Body of pancreas (tissue), 4 donors: ENCODE measurements at regions not wholly inside any gene's neighbourhood (a gene's known extent, or its start where the extent isn't known, plus 50 kb on each side); places are given as distances from the start of the nearest gene placed in this dataset.

Source experiments
- ATAC-seq: fragments of 150-250 bp; one replicate; pipeline ENCODE4 v1.9.1; 2016
- DNase-seq, 4 donors: peaks; one replicate each; pipeline ENCODE4 v3.0.0-alpha.2; 2019
- H3K27ac ChIP-seq, 4 donors: fragments of 200-600 bp; sonication (generic); 1 replicate in 3 of 4; 2 replicates in 1 of 4; pipeline versions ENCODE4 v1.5.1 to v1.6.1; 2016 to 2019; ENCODE audit warnings: mild to moderate bottlenecking in 1 of 4, mixed read lengths in 1 of 4, moderate library complexity in 1 of 4
- H3K27me3 ChIP-seq, 2 donors: fragments of 200-600 bp; sonication (generic); one replicate each; pipeline ENCODE4 v1.6.0; 2016; ENCODE audit warnings: mild to moderate bottlenecking in 1 of 2
- H3K36me3 ChIP-seq, 2 donors: fragments of 200-600 bp; sonication (generic); replicated peaks in 1 of 2; 2 replicates each; pipeline ENCODE4 v1.5.1; 2016; ENCODE audit warnings: low read depth in 2 of 2; ENCODE audit not compliant: insufficient read depth in 1 of 2
- H3K4me1 ChIP-seq: fragments of 200-600 bp; sonication (generic); one replicate; pipeline ENCODE4 v1.6.0; 2016
- H3K4me3 ChIP-seq, 2 donors: fragments of 200-600 bp; sonication (generic); 1 replicate in 1 of 2; 2 replicates in 1 of 2; pipeline ENCODE4 v1.5.1; 2016 to 2019
- H3K9me3 ChIP-seq, 3 donors: fragments of 200-600 bp; sonication (generic); 1 replicate in 2 of 3; 2 replicates in 1 of 3; pipeline ENCODE4 v1.5.1; 2016
- CTCF ChIP-seq, 7 experiments: fragments of 450-650 bp in 4 of 7; fragments of 200-600 bp in 3 of 7; sonication (generic) in 3 of 7; IDR thresholded peaks; one replicate each; pipeline ENCODE4 v1.5.1; 2016 to 2019; ENCODE audit warnings: antibody characterized with exemption in 7 of 7
- POLR2A ChIP-seq, 3 donors: fragments of 450-650 bp; IDR thresholded peaks; one replicate each; pipeline ENCODE4 v1.6.1; 2016; ENCODE audit warnings: antibody characterized with exemption in 3 of 3, mild to moderate bottlenecking in 2 of 3
- WGBS, 2 donors: methylation state at CpG; one replicate each; pipeline ENCODE4 v1.1.5; 2017; 5-methylcytosine and 5-hydroxymethylcytosine counted together
- intact Hi-C: fragments of 100-400 bp; cut with DNase I; formaldehyde crosslinking; loops from one replicate; pipeline ENCODE4 v1.15.1; 2023

GRCh38 chr11:70744396-70745185, 346.3 kb downstream of the CTTN start:
- Histone ChIP-seq H3K9me3 (no peaks in the 10 kb centered on the region), H3K4me1 (peaks cover 13% of the 10 kb centered on the region), H3K27me3 (no peaks in the 10 kb centered on the region), H3K27ac (no peak overlapping the region), H3K36me3 (no peaks in the 10 kb centered on the region), H3K4me3 (no peak overlapping the region)
- WGBS, 2 donors: 96 to 97% methylated on average over 7 to 14 of the region's 17 CpGs
- no peak for ATAC-seq
- intact Hi-C loops: no loop called here
- DNase-seq: no peak
- TF ChIP-seq CTCF (IDR thresholded peaks at IDR 0.05) (no peak), POLR2A (IDR thresholded peaks at IDR 0.05) (no peak)

- H3K27ac ChIP-seq: no peak overlapping the region
- H3K4me1 ChIP-seq: peaks cover 13% of the 10 kb centered on the region
- no peak for DNase-seq
- intact Hi-C loops: no loop called here
- no peaks in the 10 kb centered on the region for H3K27me3 ChIP-seq
- H3K9me3 ChIP-seq: peaks cover 0 to 7% (median 0%) of the 10 kb centered on the region in 3 donors
- no peak overlapping the region for H3K4me3 ChIP-seq
- WGBS, 2 donors: 78 to 89% methylated on average over 10 to 11 of the region's 11 CpGs
- no peaks in the 10 kb centered on the region for H3K36me3 ChIP-seq
- TF ChIP-seq CTCF (IDR thresholded peaks at IDR 0.05) (no peak), POLR2A (IDR thresholded peaks at IDR 0.05) (no peak)
- ATAC-seq: no peak
Observed at GRCh38 chr11:70745451-70745850, 347.1 kb downstream of the CTTN start.

DNA sequence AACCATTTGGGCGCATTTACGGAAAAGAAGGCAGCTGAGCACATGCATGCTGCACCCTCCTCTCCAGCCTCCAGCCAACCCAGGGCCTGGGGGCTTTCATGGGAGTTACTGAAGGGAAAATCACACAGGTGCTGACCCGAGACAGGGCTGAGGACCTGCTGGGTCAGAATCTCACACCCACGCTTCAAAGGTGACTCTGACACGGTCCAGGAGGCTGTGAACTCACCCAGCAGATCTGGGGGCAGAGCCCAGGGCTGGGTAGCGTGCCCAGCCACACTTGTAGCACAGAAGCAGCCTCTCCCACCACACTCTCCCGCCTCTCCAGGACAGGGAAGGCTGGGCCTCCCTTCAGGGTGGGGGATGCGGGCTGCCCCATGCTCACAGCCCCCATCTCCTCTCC, 347.6 kb downstream of the CTTN start:
- H3K9me3 ChIP-seq: peaks cover 0 to 12% (median 0%) of the 10 kb centered on the region in 3 donors
- intact Hi-C loops: no loop called here
- no peak overlapping the region for H3K27ac ChIP-seq
- H3K4me3 ChIP-seq: no peak overlapping the region
- no peak for TF ChIP-seq POLR2A (IDR thresholded peaks at IDR 0.05)
- H3K4me1 ChIP-seq: peaks cover 13% of the 10 kb centered on the region
- H3K36me3 ChIP-seq: no peaks in the 10 kb centered on the region
- ATAC-seq (no peak), DNase-seq (no peak)
- WGBS, 2 donors: 88 to 100% methylated on average over 2 to 8 of the region's 8 CpGs
- no peaks in the 10 kb centered on the region for H3K27me3 ChIP-seq

DNA sequence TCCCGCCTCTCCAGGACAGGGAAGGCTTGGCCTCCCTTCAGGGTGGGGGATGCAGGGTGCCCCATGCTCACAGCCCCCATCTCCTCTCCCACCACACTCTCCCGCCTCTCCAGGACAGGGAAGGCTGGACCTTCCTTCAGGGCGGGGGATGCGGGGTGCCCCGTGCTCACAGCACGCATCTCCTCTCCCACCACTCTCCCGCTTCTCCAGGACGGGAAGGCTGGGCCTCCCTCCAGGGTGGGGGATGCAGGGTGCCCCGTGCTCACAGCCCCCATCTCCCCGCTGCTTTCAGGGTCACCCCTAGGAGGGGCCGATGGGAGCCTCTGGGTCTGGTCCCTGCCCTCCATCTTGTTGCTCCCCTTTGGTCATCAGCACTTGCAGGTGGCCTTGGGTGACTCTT, 348.0 kb downstream of the CTTN start:
- 91 to 93% methylated on average over 10 to 11 of the region's 11 CpGs for WGBS, 2 donors
- peaks cover 13% of the 10 kb centered on the region for H3K4me1 ChIP-seq
- intact Hi-C loops: no loop called here
- no peak for ATAC-seq
- no peak overlapping the region for H3K4me3 ChIP-seq
- H3K27ac ChIP-seq: no peak overlapping the region
- DNase-seq: no peak
- H3K9me3 ChIP-seq: peaks cover 0 to 16% (median 0%) of the 10 kb centered on the region in 3 donors
- H3K27me3 ChIP-seq: no peaks in the 10 kb centered on the region
- TF ChIP-seq POLR2A (IDR thresholded peaks at IDR 0.05) (no peak), CTCF (IDR thresholded peaks at IDR 0.05) (no peak)
- no peaks in the 10 kb centered on the region for H3K36me3 ChIP-seq

GRCh38 chr11:70747285-70747684, 349.0 kb downstream of the CTTN start:
- 87 to 90% methylated on average over 2 to 4 of the region's 4 CpGs for WGBS, 2 donors
- TF ChIP-seq CTCF (IDR thresholded peaks at IDR 0.05): no peak
- no peak for TF ChIP-seq POLR2A (IDR thresholded peaks at IDR 0.05)
- intact Hi-C loops: no loop called here
- H3K27ac ChIP-seq: no peak overlapping the region
- H3K9me3 ChIP-seq: peaks cover 0 to 16% (median 0%) of the 10 kb centered on the region in 3 donors
- no peaks in the 10 kb centered on the region for H3K36me3 ChIP-seq
- ATAC-seq (no peak), DNase-seq (no peak)
- peaks cover 10% of the 10 kb centered on the region for H3K4me1 ChIP-seq
- H3K27me3 ChIP-seq: no peaks in the 10 kb centered on the region
- H3K4me3 ChIP-seq: no peak overlapping the region
